Muscle of back (tissue), 3 donors: ENCODE measurements at regions not wholly inside any gene's neighbourhood (a gene's known extent, or its start where the extent isn't known, plus 50 kb on each side); places are given as distances from the start of the nearest gene placed in this dataset.

Experiments used
- DNase-seq, 3 donors: peaks; one replicate each; pipeline versions ENCODE4 v3.0.0 to v3.0.0-alpha.2; 2013

DNA sequence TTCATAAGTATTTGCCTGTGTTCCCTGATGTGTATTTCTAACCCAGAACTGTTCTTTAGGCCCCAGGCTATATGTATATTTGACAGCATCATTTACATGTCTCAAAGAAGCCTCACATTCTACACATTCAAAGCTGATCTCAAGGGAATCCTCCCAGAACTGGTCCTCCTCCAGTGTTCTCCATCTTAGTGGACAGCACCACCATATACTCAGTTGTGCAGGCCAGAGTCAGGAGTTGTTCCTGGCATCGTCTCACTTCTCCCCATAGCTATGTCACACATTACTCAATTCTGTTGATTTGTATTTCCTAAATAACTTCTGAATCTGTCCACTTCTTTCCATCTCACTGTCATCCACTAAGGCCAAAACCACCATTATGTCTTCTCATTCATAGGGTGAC, 82.8 kb upstream of the TRPC3 start:
- no peak for DNase-seq

GRCh38 chr4:122027203-122027602, 75.3 kb upstream of the TRPC3 start:
- no peak for DNase-seq

GRCh38 chr4:122017296-122017695, 65.4 kb upstream of the TRPC3 start:
- peak in 2 of 3 donors; percentile 33 to 34 for DNase-seq

DNA sequence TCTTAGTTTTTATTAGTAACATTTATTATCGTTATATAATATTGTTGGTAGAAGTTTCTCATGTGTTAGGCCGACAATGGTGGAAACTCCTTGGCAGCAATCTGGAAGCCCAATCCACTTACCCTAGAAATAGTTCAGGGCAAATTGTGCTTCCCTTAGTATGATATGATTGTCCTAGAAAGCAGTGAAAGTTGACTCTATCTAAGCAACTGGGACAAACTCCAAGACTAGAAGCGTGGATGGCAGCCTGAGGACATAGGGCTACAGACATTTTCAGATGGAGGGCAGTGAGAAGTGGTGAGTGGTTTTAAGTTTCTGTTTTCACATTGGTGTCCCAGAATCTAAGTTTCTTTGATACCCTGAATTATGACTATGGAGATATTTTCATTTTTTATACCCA, 63.3 kb upstream of the TRPC3 start:
- no peak for DNase-seq

GRCh38 chr4:122012735-122013134, 60.9 kb upstream of the TRPC3 start:
- peak in 1 of 3 donors; percentile 77 for DNase-seq

GRCh38 chr4:122010610-122011009, 58.8 kb upstream of the TRPC3 start:
- peak in 1 of 3 donors; percentile 78 for DNase-seq

GRCh38 chr4:122009524-122009923, 57.7 kb upstream of the TRPC3 start:
- DNase-seq = no peak

- DNase-seq = no peak
Observed at GRCh38 chr4:122007016-122007415, 55.2 kb upstream of the TRPC3 start.

DNA sequence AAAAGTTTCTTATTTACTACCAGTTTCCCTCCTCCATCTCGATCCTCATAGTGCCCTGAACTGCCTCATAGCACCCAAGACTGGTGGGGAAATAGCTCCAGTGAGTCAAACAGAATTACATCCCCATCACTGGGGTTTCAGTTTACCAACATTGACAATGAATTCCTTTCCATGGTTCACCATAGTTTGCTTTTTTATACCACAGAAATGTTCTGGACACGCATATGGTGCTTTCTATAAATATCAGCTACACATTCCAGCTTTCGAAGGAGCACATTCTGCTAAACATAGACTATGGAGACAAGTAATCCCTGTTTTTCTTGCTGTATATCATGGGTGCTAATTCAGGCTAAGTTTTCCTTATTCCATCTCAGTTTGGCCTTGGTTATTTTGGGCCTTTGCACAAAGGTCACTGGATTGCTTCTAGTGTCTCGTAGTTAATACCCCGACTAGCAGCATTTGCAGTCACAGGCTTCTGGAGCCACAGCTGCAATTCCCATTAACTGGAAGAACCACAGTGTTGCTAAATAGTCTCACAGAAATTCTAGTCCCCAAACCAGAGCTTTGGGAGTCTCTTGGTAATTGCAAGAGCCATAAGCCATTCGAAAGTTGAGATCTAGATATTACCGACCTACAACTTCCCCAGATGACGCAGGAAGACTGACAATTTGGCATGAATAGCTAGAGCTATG, 53.4 kb upstream of the TRPC3 start:
- DNase-seq = peak in 2 of 3 donors; percentile 13 to 59

- peak in 1 of 3 donors; percentile 8 for DNase-seq
Observed at GRCh38 chr4:122003335-122003734, 51.5 kb upstream of the TRPC3 start.
